ENCODE measurements at regions not wholly inside any gene's neighbourhood (a gene's known extent, or its start where the extent isn't known, plus 50 kb on each side); places are given as distances from the start of the nearest gene placed in this dataset.

DNA sequence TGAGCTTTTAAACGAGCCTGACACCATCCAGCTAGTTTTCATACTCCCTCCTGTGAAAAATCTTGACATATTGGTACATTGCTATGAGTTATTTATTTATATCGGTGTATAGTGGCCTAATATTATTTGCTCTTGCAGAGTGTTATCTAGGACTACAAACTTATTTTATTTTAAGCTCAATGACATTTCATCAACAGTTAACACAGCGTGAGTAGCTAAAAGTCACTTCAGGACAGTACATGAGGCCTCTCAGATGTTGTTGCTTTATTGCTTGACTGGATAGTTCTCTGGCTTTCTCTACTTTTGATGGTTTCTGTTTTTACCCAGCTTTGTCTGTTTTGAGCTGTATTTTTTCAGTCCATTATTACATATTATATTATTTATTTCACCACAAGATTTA, 172.9 kb upstream of the KLF7 start:
- TF ChIP-seq, protein P1, sequence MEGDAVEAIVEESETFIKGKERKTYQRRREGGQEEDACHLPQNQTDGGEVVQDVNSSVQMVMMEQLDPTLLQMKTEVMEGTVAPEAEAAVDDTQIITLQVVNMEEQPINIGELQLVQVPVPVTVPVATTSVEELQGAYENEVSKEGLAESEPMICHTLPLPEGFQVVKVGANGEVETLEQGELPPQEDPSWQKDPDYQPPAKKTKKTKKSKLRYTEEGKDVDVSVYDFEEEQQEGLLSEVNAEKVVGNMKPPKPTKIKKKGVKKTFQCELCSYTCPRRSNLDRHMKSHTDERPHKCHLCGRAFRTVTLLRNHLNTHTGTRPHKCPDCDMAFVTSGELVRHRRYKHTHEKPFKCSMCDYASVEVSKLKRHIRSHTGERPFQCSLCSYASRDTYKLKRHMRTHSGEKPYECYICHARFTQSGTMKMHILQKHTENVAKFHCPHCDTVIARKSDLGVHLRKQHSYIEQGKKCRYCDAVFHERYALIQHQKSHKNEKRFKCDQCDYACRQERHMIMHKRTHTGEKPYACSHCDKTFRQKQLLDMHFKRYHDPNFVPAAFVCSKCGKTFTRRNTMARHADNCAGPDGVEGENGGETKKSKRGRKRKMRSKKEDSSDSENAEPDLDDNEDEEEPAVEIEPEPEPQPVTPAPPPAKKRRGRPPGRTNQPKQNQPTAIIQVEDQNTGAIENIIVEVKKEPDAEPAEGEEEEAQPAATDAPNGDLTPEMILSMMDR (conservative IDR thresholded peaks at IDR 0.05; ENCODE audit: low read length): no peak
- no peak for TF ChIP-seq EZH2phosphoT487 (IDR thresholded peaks at IDR 0.05; ENCODE audit: borderline replicate concordance)

Data from Loucy (cell line).